ENCODE measurements at regions not wholly inside any gene's neighbourhood (a gene's known extent, or its start where the extent isn't known, plus 50 kb on each side); places are given as distances from the start of the nearest gene placed in this dataset.

GRCh38 chr11:27968461-27968860, 139.5 kb downstream of the KIF18A start:
- no peak overlapping the region for H3K27ac ChIP-seq (ENCODE audit: low read depth, low read length, poor library complexity, severe bottlenecking)
- CTCF ChIA-PET (ENCODE audit: unreplicated experiment): no interaction called here
- intact Hi-C loops (cut with micrococcal nuclease; ENCODE audit: unreplicated experiment): no loop called here
- no peaks in the 10 kb centered on the region; the same call in 1 of the 2 replicates for H3K9me2 ChIP-seq (ENCODE audit: insufficient read depth, low read length)
- no peaks in the 10 kb centered on the region for H3K79me2 ChIP-seq (ENCODE audit: insufficient read depth, low read depth, low read length)
- no peak overlapping the region for H2AFZ ChIP-seq (ENCODE audit: low read length)
- TF ChIP-seq CTCF (conservative IDR thresholded peaks at IDR 0.05; ENCODE audit: low read length) (no peak), EZH2phosphoT487 (IDR thresholded peaks at IDR 0.05; ENCODE audit: borderline replicate concordance, low read depth, low read length) (no peak)
- H4K20me1 ChIP-seq (ENCODE audit: insufficient read depth, low read length): no peaks in the 10 kb centered on the region
- DNase-seq (ENCODE audit: low spot score): no peak
- no peaks in the 10 kb centered on the region for H3K36me3 ChIP-seq (ENCODE audit: insufficient read depth, low read length)
- POLR2A ChIA-PET: no interaction called here
- no TSS peak for BruUV-seq (replicated peaks)
- H3K4me2 ChIP-seq (ENCODE audit: low read length): no peak overlapping the region
- no peaks in the 10 kb centered on the region for H3K9me3 ChIP-seq (ENCODE audit: low read length)
- H3K4me1 ChIP-seq (ENCODE audit: insufficient read depth, low read length, poor library complexity, severe bottlenecking): no peaks in the 10 kb centered on the region
- no peak overlapping the region for H3K4me3 ChIP-seq (ENCODE audit: low read depth, low read length, poor library complexity, severe bottlenecking)

GRCh38 chr11:27965559-27965958, 142.4 kb downstream of the KIF18A start:
- Histone ChIP-seq H3K4me2 (ENCODE audit: low read length) (no peak overlapping the region), H3K36me3 (ENCODE audit: insufficient read depth, low read length) (no peaks in the 10 kb centered on the region), H3K27ac (ENCODE audit: low read depth, low read length, poor library complexity, severe bottlenecking) (no peak overlapping the region), H3K4me3 (ENCODE audit: low read depth, low read length, poor library complexity, severe bottlenecking) (no peak overlapping the region), H2AFZ (ENCODE audit: low read length) (no peak overlapping the region), H3K79me2 (ENCODE audit: insufficient read depth, low read depth, low read length) (no peaks in the 10 kb centered on the region), H3K9me3 (ENCODE audit: low read length) (no peaks in the 10 kb centered on the region), H4K20me1 (ENCODE audit: insufficient read depth, low read length) (no peaks in the 10 kb centered on the region), H3K9me2 (ENCODE audit: insufficient read depth, low read length) (no peaks in the 10 kb centered on the region; the same call in 1 of the 2 replicates), H3K4me1 (ENCODE audit: insufficient read depth, low read length, poor library complexity, severe bottlenecking) (no peaks in the 10 kb centered on the region)
- POLR2A ChIA-PET: interaction anchor here (0.6 to 1.2 kb wide), 4 partner anchors 11 to 319 kb away, joined by 3 read pairs; no protein-coding TSS in a partner anchor
- CTCF ChIA-PET (ENCODE audit: unreplicated experiment): no interaction called here
- TF ChIP-seq EZH2phosphoT487 (IDR thresholded peaks at IDR 0.05; ENCODE audit: borderline replicate concordance, low read depth, low read length): no peak
- no peak for TF ChIP-seq CTCF (conservative IDR thresholded peaks at IDR 0.05; ENCODE audit: low read length)
- no peak for DNase-seq (ENCODE audit: low spot score)
- intact Hi-C loops (cut with micrococcal nuclease; ENCODE audit: unreplicated experiment): no loop called here
- no TSS peak for BruUV-seq (replicated peaks)

- H3K9me3 ChIP-seq (ENCODE audit: low read length): no peaks in the 10 kb centered on the region
- CTCF ChIA-PET (ENCODE audit: unreplicated experiment): no interaction called here
- H3K9me2 ChIP-seq (ENCODE audit: insufficient read depth, low read length): no peaks in the 10 kb centered on the region; the same call in 1 of the 2 replicates
- H3K4me3 ChIP-seq (ENCODE audit: low read depth, low read length, poor library complexity, severe bottlenecking): no peak overlapping the region
- H3K36me3 ChIP-seq (ENCODE audit: insufficient read depth, low read length): no peaks in the 10 kb centered on the region
- intact Hi-C loops (cut with micrococcal nuclease; ENCODE audit: unreplicated experiment): no loop called here
- no peaks in the 10 kb centered on the region for H3K4me1 ChIP-seq (ENCODE audit: insufficient read depth, low read length, poor library complexity, severe bottlenecking)
- POLR2A ChIA-PET: no interaction called here
- BruUV-seq (replicated peaks): no TSS peak
- H3K4me2 ChIP-seq (ENCODE audit: low read length): no peak overlapping the region
- no peak overlapping the region for H3K27ac ChIP-seq (ENCODE audit: low read depth, low read length, poor library complexity, severe bottlenecking)
- no peak for TF ChIP-seq CTCF (conservative IDR thresholded peaks at IDR 0.05; ENCODE audit: low read length)
- TF ChIP-seq EZH2phosphoT487 (IDR thresholded peaks at IDR 0.05; ENCODE audit: borderline replicate concordance, low read depth, low read length): no peak
- H3K79me2 ChIP-seq (ENCODE audit: insufficient read depth, low read depth, low read length): no peaks in the 10 kb centered on the region
- no peak for DNase-seq (ENCODE audit: low spot score)
- no peak overlapping the region for H2AFZ ChIP-seq (ENCODE audit: low read length)
- H4K20me1 ChIP-seq (ENCODE audit: insufficient read depth, low read length): no peaks in the 10 kb centered on the region
These were observed 144.6 kb downstream of the KIF18A start for GRCh38 chr11:27963370-27963769.
